GM23248 (cell line): ENCODE measurements at regions not wholly inside any gene's neighbourhood (a gene's known extent, or its start where the extent isn't known, plus 50 kb on each side); places are given as distances from the start of the nearest gene placed in this dataset.

Experiments used
- DNase-seq: peaks from one replicate; pipeline ENCODE4 v3.0.0-alpha.2; 2015
- H2AFZ ChIP-seq: fragments of 200-600 bp; sonication (generic); 2 replicates; pipeline ENCODE4 v1.6.1; 2016; ENCODE audit warnings: antibody characterized with exemption
- H3F3A ChIP-seq: fragments of 200-600 bp; sonication (generic); 2 replicates; pipeline ENCODE4 v1.6.1; 2016; ENCODE audit warnings: mild to moderate bottlenecking, antibody characterized with exemption, mixed run types; ENCODE audit not compliant: insufficient read depth
- H3K27ac ChIP-seq: fragments of 200-600 bp; sonication (generic); 2 replicates; pipeline ENCODE4 v1.5.1; 2016; ENCODE audit warnings: mild to moderate bottlenecking
- H3K27me3 ChIP-seq: fragments of 200-600 bp; sonication (generic); replicated peaks from 2 replicates; pipeline ENCODE4 v1.6.1; 2016; ENCODE audit warnings: mild to moderate bottlenecking; ENCODE audit not compliant: insufficient read depth
- H3K36me3 ChIP-seq: fragments of 200-600 bp; sonication (generic); 2 replicates; pipeline ENCODE4 v1.6.1; 2016; ENCODE audit warnings: low read depth, mild to moderate bottlenecking
- H3K4me1 ChIP-seq: fragments of 200-600 bp; sonication (generic); 2 replicates; pipeline ENCODE4 v1.6.1; 2016; ENCODE audit warnings: mild to moderate bottlenecking; ENCODE audit not compliant: insufficient read depth
- H3K4me2 ChIP-seq: fragments of 200-600 bp; sonication (generic); one replicate; pipeline ENCODE4 v1.6.1; 2016; ENCODE audit warnings: mild to moderate bottlenecking; ENCODE audit not compliant: unreplicated experiment
- H3K4me3 ChIP-seq: fragments of 200-600 bp; sonication (generic); 2 replicates; pipeline ENCODE4 v1.5.1; 2016; ENCODE audit warnings: mild to moderate bottlenecking
- H3K79me2 ChIP-seq: fragments of 200-600 bp; sonication (generic); 2 replicates; pipeline ENCODE4 v1.6.1; 2016; ENCODE audit warnings: mild to moderate bottlenecking; ENCODE audit not compliant: insufficient read depth
- H3K9ac ChIP-seq: fragments of 200-600 bp; sonication (generic); 2 replicates; pipeline ENCODE4 v1.6.1; 2016; ENCODE audit warnings: mild to moderate bottlenecking
- H3K9me2 ChIP-seq: fragments of 200-600 bp; sonication (generic); 2 replicates; pipeline ENCODE4 v1.6.1; 2016; ENCODE audit warnings: mixed run types, mild to moderate bottlenecking, moderate library complexity; ENCODE audit not compliant: insufficient read depth
- H3K9me3 ChIP-seq: fragments of 200-600 bp; sonication (generic); one replicate; pipeline ENCODE4 v1.6.1; 2017; ENCODE audit warnings: low read depth
- H4K20me1 ChIP-seq: fragments of 200-600 bp; sonication (generic); 2 replicates; pipeline ENCODE4 v1.6.0; 2016; ENCODE audit not compliant: insufficient read depth
- EZH2 ChIP-seq: fragments of 200-600 bp; sonication (generic); IDR thresholded peaks from 2 replicates; pipeline ENCODE4 v1.6.1; 2018; ENCODE audit warnings: antibody characterized with exemption, mild to moderate bottlenecking; ENCODE audit not compliant: insufficient read depth, poor library complexity, severe bottlenecking
- EZH2phosphoT487 ChIP-seq: fragments of 200-600 bp; sonication (generic); IDR thresholded peaks from 2 replicates; pipeline ENCODE4 v1.6.1; 2018; ENCODE audit warnings: antibody characterized with exemption, moderate library complexity, mild to moderate bottlenecking, low read depth; ENCODE audit not compliant: insufficient read depth
- WGBS, 2 experiments: methylation state at CpG; one replicate each; pipeline ENCODE4 v1.1.6; 2015 to 2017; ENCODE audit warnings: low lambda C conversion rate in 2 of 2, low coverage in 1 of 2; ENCODE audit errors: missing lambda C conversion rate in 2 of 2; 5-methylcytosine and 5-hydroxymethylcytosine counted together
- in situ Hi-C: fragments of 300-500 bp; cut with MboI; formaldehyde crosslinking; loops from 2 replicates; pipeline ENCODE4 v1.15.0; 2020

DNA sequence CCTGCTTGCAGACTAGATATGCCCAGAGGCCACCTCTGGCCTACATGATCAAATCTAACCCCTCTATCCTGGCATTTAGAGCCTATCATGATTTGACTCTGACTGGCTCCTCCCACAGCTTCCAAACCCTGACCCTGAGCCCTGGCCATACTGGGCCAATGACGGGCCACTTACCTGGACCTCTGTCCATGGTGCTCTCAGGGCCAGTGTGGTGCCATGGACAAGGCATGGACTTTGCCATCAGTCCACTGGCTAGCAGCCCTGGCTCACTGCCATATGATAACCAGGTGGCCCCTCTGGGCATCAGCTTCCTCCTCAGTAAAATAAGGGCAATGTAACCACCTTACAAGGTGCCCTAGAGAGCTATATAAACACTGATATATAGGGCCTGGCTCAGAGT lies 713.4 kb downstream of the PTPRU start:
- H3K9ac ChIP-seq, result no peak overlapping the region
- in situ Hi-C loops, result no loop called here
- TF ChIP-seq EZH2phosphoT487, result no peak
- no peak for TF ChIP-seq EZH2
- peaks cover 5% of the 10 kb centered on the region; the same call in 1 of the 2 replicates for H3K27me3 ChIP-seq
- no peaks in the 10 kb centered on the region for H4K20me1 ChIP-seq
- H3K4me1 ChIP-seq, result no peaks in the 10 kb centered on the region
- H3K79me2 ChIP-seq, result no peaks in the 10 kb centered on the region
- no peak overlapping the region for H3K4me3 ChIP-seq
- DNase-seq, result no peak
- H3K36me3 ChIP-seq, result no peaks in the 10 kb centered on the region
- H3F3A ChIP-seq, result no peaks in the 10 kb centered on the region
- no peaks in the 10 kb centered on the region for H3K9me3 ChIP-seq
- WGBS, 2 experiments, result 28 to 48% methylated on average over 1 of the region's 1 CpG
- H3K9me2 ChIP-seq, result no peaks in the 10 kb centered on the region
- H3K4me2 ChIP-seq, result no peak overlapping the region
- no peak overlapping the region for H3K27ac ChIP-seq
- no peak overlapping the region for H2AFZ ChIP-seq

DNA sequence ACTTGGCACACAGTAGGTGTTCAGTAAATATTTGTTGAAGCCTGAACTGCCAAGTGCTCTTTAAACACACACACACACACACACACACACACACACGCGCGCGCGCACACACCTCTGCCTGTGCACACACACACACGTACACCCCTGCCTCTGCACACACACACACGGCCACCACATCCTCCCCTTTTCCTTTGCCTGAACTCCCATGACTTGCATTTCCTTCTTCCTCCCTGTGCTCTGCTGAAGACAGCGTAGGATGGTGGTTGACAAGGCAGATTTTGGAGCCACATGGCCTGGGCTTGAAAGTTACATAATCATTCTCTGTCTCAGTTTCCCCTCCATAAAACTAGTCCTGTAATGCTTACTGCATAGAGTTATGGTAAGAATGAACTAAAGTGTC lies 712.3 kb downstream of the PTPRU start:
- Histone ChIP-seq H3K9me3 (no peaks in the 10 kb centered on the region), H2AFZ (no peak overlapping the region), H3K27me3 (peaks cover 5% of the 10 kb centered on the region; the same call in 1 of the 2 replicates), H4K20me1 (no peaks in the 10 kb centered on the region), H3K4me1 (no peaks in the 10 kb centered on the region), H3K9me2 (no peaks in the 10 kb centered on the region), H3K36me3 (no peaks in the 10 kb centered on the region), H3K79me2 (no peaks in the 10 kb centered on the region), H3K27ac (no peak overlapping the region), H3F3A (no peaks in the 10 kb centered on the region), H3K9ac (no peak overlapping the region), H3K4me2 (no peak overlapping the region), H3K4me3 (no peak overlapping the region)
- 80 to 85% methylated on average over 7 to 8 of the region's 8 CpGs for WGBS, 2 experiments
- no peak for DNase-seq
- no peak for TF ChIP-seq EZH2
- TF ChIP-seq EZH2phosphoT487, result no peak
- in situ Hi-C loops, result no loop called here

DNA sequence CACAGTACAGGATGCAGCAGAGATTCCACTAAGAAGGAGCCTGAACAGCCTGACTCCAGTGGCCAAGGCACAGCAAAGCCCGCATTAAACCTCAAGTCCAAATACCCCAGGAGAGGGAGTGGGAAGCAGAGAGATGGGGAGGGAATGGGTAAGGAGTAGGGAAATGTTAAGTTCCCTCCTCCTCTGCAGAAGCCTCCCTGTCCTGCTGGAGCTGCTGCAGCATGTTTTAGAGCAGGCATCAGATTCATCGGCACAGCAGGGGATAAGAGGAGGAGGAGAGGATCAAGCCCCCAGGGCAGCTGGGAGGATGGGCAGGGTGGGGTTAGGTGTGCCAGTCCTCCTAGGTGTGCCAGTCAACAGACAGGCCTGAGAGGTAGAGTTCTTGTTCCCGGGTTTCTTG lies 709.7 kb downstream of the PTPRU start:
- Histone ChIP-seq H3K79me2 (no peaks in the 10 kb centered on the region), H2AFZ (no peak overlapping the region), H3K4me1 (no peaks in the 10 kb centered on the region), H3K36me3 (no peaks in the 10 kb centered on the region), H3K9me3 (no peaks in the 10 kb centered on the region), H3K4me2 (no peak overlapping the region), H3K9ac (no peak overlapping the region), H3K9me2 (no peaks in the 10 kb centered on the region), H3K27me3 (peaks cover 5% of the 10 kb centered on the region; the same call in 1 of the 2 replicates), H3F3A (no peaks in the 10 kb centered on the region), H4K20me1 (no peaks in the 10 kb centered on the region), H3K27ac (no peak overlapping the region), H3K4me3 (no peak overlapping the region)
- DNase-seq, result no peak
- in situ Hi-C loops, result no loop called here
- TF ChIP-seq EZH2, result no peak
- no peak for TF ChIP-seq EZH2phosphoT487
- WGBS, 2 experiments, result 22% methylated on average over 3 of the region's 3 CpGs

DNA sequence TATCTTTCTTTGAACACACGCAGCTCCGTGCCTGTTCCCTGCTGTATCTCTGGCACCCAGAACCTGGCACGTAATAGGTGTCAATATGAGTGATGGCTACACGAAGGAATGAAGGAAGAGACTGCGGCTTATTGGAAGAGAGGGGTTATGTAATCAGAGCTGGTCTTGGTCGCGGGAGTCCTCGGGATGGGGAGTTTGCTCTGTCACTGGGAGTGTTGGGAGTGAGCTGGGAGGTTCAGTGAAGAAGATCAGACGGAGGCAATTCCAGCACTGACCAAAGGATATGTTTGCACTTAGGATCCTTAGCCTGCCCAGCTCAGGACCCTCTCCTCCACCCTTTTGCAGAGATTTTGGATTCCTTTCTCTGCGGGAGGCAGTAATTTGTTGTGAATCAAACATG lies 709.1 kb downstream of the PTPRU start:
- Histone ChIP-seq H3K36me3 (no peaks in the 10 kb centered on the region), H3K4me2 (no peak overlapping the region), H3K9ac (no peak overlapping the region), H4K20me1 (no peaks in the 10 kb centered on the region), H3K79me2 (no peaks in the 10 kb centered on the region), H3K9me3 (no peaks in the 10 kb centered on the region), H3F3A (no peaks in the 10 kb centered on the region), H3K4me3 (no peak overlapping the region), H3K27ac (no peak overlapping the region), H3K9me2 (no peaks in the 10 kb centered on the region), H2AFZ (no peak overlapping the region), H3K4me1 (no peaks in the 10 kb centered on the region), H3K27me3 (peaks cover 5% of the 10 kb centered on the region; the same call in 1 of the 2 replicates)
- TF ChIP-seq EZH2phosphoT487, result no peak
- TF ChIP-seq EZH2, result no peak
- 3% methylated on average over 10 of the region's 10 CpGs for WGBS, 2 experiments
- in situ Hi-C loops, result no loop called here
- DNase-seq, result no peak

- Histone ChIP-seq H3K27me3 (peaks cover 5% of the 10 kb centered on the region; the same call in 1 of the 2 replicates), H3K27ac (no peak overlapping the region), H4K20me1 (no peaks in the 10 kb centered on the region), H3K79me2 (no peaks in the 10 kb centered on the region), H3K4me3 (no peak overlapping the region), H2AFZ (no peak overlapping the region), H3K4me1 (no peaks in the 10 kb centered on the region), H3F3A (no peaks in the 10 kb centered on the region), H3K9me2 (no peaks in the 10 kb centered on the region), H3K9ac (no peak overlapping the region), H3K9me3 (no peaks in the 10 kb centered on the region), H3K36me3 (no peaks in the 10 kb centered on the region), H3K4me2 (no peak overlapping the region)
- DNase-seq, result no peak
- TF ChIP-seq EZH2phosphoT487 (no peak), EZH2 (no peak)
- in situ Hi-C loops, result no loop called here
- WGBS, 2 experiments, result 37 to 42% methylated on average over 15 of the region's 15 CpGs
Observed at GRCh38 chr1:29944253-29944905, 708.1 kb downstream of the PTPRU start.
